ENCODE measurements at regions not wholly inside any gene's neighbourhood (a gene's known extent, or its start where the extent isn't known, plus 50 kb on each side); places are given as distances from the start of the nearest gene placed in this dataset.

DNA sequence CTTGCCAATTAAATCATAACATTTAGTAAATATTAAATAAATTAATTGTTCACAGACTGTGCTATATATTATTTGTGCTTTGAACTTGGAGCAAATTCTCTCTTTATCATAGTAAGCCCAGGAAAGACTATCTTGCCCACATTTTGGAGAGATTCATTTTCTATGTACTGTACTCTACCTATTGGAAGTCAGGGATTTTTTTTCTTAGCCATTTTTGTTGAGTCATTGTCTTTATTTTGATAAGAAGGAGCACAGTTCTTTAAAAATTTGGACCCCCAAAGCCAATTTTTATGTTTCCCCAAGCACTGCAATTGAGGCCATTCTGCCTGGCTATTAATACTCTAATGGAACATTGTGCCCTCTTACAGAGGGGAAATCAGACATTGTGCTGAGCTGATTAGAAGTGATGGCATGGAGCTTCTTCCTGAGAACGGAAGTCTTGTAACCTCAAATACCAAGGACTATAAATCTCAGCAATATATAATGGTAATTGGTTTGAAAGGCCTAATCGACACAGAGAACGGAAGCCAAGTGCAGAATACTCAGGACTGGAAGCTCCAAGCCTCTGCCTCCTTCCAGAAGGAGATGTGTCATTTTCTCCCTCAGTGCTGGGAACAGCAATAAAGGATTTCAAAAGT lies 188.8 kb upstream of the PAPPA start:
- no peak for DNase-seq

DNA sequence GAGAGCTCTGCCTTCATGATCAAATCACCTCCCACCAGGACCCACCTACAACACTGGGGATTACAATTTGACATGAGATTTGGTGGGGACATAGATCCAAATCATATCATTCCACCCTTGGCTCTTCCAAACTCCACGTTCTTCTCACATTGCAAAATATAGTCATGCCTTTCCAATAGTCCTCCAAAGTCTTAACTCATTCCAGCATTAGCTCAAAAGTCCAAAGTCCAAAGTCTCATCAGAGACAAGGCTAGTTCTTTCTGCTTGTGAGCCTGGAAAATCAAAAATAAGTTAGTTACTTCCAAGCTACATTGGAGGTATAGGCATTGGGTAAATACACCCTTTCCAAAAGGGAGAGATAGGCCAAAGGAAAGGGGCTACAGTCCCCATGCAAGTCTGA lies 186.9 kb upstream of the PAPPA start:
- no peak for DNase-seq

GRCh38 chr9:115969096-115969495 lies 184.5 kb upstream of the PAPPA start:
- no peak for DNase-seq

DNA sequence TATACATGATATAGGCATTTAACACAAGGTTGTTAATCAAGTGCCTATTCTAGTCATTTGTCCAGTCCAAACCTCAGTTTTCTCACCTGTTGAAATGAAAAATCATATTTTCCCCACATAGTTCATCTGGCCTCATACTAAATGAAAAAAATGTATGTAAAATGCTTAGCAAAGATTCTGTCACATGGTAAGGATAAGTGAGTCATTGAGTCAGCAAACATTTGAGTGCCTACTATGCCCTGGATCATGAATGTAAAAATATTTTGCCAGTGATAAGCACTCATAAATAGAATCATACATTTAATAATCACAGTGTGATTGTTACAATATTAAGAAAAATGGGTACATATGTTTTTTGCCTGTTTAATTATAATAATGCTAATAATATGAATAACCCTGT lies 181.2 kb upstream of the PAPPA start:
- DNase-seq: no peak

GRCh38 chr9:115972843-115973595 lies 180.6 kb upstream of the PAPPA start:
- no peak for DNase-seq

DNA sequence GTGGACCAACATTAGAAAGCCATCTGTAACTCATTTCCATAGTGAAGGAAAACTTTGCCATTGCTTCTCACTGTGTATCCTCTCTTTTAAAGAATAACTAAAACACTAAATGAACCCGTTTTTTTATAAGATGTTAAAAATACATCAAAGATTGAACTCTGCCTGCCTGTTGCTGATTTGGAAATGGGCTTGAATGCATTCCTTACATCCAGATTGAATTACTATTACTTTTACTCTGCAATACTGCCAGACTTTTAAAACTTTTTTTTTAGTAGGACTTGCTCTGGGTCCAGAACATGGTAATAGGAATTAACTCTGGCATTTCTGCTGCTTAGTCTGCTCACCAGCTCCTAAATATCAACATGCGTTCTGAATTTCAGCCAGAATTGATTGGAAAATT lies 176.8 kb upstream of the PAPPA start:
- DNase-seq: no peak

- DNase-seq: no peak
Observed at GRCh38 chr9:115978091-115978490, 175.5 kb upstream of the PAPPA start.

DNA sequence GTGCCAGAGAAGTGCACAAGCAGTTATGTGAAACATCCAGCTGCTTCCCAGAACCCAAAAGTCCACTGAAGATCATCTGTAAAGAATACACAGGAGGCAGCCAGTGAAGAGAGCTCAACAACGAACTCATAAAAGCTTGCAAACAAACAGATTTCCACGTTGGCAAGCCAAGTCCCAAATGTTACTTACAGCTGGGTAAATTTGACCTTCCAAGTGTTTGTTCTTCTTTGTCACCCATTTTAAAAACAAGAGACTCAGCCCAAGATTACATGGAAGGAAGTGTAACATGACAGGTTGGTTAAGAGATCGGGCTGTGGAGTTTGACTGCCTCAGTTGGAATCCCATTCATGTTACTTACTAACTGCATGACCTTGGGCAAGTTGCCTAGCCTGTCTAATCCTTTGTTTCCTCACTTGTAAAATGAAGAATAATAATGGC lies 174.9 kb upstream of the PAPPA start:
- DNase-seq: no peak

GRCh38 chr9:115980054-115980453 lies 173.5 kb upstream of the PAPPA start:
- no peak for DNase-seq

GRCh38 chr9:115980502-115980901 lies 173.1 kb upstream of the PAPPA start:
- DNase-seq: no peak

- no peak for DNase-seq
Observed at GRCh38 chr9:115980976-115981375, 172.6 kb upstream of the PAPPA start.

DNA sequence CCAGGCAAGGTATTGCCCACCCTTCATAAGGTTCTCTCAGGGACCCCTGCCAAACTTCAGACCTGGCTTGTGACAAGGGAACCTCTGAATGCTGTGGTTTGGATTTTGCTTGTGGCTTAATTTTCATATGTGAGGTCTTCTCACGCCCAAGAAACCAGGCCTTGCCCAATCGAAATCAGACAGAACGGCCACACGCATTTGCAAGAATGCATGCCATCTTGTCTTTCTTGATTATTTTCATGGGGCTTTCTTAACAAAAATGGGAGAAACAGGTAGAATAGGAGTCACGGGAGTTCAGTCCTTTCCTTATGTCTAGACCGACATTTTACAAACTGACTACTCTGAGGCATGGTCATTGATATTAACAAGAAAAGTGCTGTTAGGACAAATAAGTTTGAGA lies 170.2 kb upstream of the PAPPA start:
- no peak for DNase-seq

DNA sequence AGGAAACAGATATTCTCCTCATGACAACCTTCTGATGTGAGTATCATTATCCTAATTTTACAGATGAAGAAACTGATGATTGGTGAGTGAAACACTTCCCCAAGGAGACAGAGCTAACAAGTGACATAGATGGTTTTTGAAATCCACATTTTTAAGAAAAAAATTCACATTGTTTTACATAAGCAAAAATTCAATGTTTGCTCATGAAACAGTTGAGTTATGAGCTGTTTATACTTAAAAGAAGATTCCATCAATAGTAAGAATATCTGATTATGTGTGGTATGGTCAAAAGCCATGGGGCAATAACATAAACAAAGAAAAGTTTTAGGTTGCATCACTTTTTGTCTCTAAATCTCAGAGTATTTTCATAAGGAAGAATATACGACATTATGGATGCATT lies 167.9 kb upstream of the PAPPA start:
- no peak for DNase-seq

DNA sequence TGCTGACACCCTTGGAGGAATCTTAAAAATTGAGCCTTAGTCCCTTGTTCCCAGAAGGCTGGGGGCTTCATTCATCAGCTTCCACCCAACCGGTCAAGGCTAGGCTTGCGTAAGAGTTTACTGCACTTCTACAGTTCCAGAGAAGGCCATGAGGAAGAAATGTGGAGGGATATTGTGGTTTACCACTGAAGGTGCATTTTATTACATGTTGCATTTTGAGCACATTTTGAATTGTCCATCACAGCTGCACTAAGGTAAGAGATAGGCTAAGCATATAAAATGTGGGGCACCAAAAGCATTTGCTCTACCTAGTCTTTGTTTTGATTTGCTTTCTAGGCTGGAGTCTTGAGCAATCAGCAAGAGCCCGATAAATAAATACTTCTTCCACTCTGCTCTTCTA lies 167.1 kb upstream of the PAPPA start:
- DNase-seq: no peak

DNA sequence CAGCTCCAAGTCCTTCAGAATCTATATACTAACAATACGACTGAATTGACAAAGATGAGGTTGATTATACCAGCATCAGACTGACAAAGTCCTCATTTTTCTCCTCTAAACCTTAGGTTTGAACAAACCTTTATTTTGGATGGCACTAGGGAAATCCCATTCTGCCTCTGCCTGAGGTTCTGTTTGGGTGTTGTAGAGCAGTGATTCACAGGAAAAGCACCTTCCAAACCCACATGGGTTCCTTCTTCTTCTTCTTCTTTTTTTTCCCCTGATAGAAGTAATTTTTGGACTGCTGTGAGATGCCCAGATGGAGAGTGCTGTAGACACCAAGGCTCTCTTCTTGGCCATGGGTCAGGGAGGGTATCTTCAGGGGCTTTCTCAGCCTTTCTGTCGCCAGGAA lies 164.9 kb upstream of the PAPPA start:
- DNase-seq: no peak

- no peak for DNase-seq
Observed at GRCh38 chr9:115989831-115990230, 163.8 kb upstream of the PAPPA start.

DNA sequence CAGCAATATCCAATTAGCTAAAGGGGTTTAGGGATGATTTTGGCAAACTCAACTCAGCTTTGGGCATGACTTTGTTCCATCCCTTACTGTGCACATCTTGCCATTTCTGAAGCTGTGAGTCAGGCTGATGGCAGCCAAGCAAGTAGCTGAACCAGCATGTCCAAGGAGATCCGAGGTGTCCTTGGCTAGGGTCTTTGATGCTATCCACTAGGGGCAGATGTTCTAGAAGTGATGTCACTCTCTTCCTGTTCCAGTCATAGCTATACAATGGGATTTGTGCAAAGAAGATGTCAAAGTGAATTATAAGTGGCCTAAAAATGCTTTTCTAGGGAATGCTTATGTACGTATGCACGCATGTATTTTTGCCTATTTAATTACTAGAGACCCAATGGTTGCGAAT lies 160.8 kb upstream of the PAPPA start:
- DNase-seq: no peak

- no peak for DNase-seq
Observed at GRCh38 chr9:115997923-115998322, 155.7 kb upstream of the PAPPA start.

GRCh38 chr9:115998666-115999065 lies 154.9 kb upstream of the PAPPA start:
- no peak for DNase-seq

GRCh38 chr9:115999498-115999897 lies 154.1 kb upstream of the PAPPA start:
- no peak for DNase-seq

DNA sequence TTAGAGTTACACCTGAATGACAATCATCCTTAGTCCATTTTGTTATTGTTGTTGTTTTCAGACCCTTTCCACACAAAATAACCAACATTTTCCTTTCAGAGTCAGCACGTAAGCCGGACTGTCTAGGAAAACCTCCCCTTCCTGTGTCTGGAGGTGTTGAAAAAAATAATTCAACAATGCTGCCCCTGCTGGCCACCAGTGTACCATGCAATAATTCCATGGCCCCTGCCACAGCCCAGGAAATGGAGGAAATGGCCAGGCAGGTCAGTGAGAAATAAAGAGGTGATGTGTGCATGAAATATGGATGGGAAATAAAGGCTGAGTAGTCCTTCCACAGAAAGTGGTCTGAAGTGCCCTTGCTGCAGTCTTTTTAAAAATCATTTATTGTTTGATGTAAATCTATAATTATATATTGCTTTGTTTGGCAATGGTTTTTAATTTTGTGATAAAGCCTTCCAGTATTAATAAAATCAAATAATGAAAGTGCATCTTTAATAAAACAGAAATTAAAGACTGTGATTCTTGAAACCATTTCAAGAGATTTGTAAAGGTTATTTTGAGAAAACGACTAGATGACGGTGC lies 152.8 kb upstream of the PAPPA start:
- DNase-seq: no peak

DNA sequence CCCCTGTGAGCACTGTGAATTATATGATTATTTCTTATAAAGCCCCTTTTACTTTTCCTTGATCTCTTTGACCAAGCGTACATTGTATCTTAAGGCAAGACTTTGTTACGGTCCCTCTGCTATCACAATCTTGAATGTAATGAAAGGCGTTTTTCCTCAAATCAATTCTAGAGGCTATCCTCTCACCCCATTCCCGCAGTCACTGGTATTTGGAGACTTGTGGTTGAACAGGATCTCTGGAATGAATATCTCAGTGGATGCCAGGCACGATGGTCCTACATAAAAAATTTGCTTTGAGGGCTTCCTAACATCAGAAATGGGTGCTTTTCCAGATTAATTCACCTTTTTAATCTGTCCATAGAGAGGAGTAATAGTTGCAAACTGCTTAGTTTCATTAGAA lies 151.4 kb upstream of the PAPPA start:
- DNase-seq: no peak

- no peak for DNase-seq
Observed at GRCh38 chr9:116002624-116003023, 151.0 kb upstream of the PAPPA start.

DNA sequence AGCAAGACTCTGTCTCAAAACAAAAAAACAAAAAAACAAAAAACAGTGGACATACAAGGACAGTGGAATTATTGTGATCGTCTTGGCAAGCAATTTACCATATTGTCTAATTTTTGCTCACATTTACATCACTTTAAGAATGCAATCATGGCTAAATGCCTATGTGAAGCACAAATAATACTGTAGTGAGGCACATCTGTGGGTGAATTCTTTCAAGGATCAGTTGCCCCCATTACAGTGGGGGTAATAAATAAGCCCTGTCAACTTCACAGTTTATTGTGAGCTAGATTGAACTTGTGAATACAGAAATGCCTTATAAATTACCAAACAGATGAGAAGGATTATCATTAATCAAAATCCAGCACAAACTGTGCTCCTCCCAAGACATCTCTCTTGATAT lies 150.2 kb upstream of the PAPPA start:
- DNase-seq: no peak

GRCh38 chr9:116005205-116005604 lies 148.4 kb upstream of the PAPPA start:
- DNase-seq: no peak

Data from suppressor macrophage treated with lipopolysaccharide for 4 hours (primary cell).